Umbilical cord (tissue), 1 donor: ENCODE measurements at regions not wholly inside any gene's neighbourhood (a gene's known extent, or its start where the extent isn't known, plus 50 kb on each side); places are given as distances from the start of the nearest gene placed in this dataset.

Experiments used
- DNase-seq: peaks from one replicate; pipeline ENCODE4 v3.0.0-alpha.2; 2015; ENCODE audit warnings: low spot score

- no peak for DNase-seq
Observed at GRCh38 chr10:131363416-131363815, 51.9 kb upstream of the TCERG1L start.

DNA sequence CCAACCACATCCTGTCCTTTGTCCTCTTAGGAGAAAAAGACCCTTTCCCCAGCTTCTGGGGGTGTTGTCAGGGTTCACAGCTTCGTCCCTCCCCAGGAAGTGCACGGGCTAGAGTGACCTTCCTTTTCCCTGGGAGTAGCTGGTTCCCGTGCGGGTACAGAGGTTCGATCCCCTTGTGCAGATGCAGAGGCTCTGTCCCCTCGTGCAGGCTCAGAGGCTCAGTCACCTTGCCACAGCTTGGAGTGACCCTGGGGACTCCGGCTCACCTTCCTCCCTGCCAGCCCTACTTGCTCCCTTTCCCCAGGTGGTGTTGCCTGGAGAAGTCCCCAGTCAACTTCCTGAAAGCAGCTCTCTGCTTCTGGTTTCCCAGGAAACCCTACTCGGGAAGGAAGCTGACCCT is 60.0 kb upstream of the TCERG1L start:
- no peak for DNase-seq

- no peak for DNase-seq
Observed at GRCh38 chr10:131381576-131381975, 70.1 kb upstream of the TCERG1L start.

GRCh38 chr10:131385161-131385872 is 73.8 kb upstream of the TCERG1L start:
- peak; percentile 12 for DNase-seq

GRCh38 chr10:131387018-131387529 is 75.6 kb upstream of the TCERG1L start:
- no peak for DNase-seq

DNA sequence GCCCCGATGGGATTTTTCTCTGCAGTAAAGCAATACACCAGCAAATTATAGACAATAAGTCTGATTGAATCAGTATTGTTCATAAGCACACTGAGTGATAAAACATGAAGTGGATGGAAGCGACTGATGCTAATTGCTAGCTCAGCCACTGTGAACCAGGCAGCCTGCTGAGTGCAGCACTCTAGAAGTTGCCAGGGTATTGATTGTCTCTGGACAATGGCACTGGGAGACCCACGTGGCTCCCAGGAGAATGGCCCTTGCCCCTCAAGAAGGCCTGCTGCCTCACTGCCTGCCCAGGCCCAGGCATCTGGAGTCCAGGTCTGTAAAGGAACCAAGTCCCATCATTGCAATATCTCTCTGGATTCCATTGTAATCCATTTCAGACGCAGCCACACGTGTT is 80.4 kb upstream of the TCERG1L start:
- DNase-seq = no peak

GRCh38 chr10:131396121-131397050 is 84.9 kb upstream of the TCERG1L start:
- DNase-seq = peak; percentile 46

DNA sequence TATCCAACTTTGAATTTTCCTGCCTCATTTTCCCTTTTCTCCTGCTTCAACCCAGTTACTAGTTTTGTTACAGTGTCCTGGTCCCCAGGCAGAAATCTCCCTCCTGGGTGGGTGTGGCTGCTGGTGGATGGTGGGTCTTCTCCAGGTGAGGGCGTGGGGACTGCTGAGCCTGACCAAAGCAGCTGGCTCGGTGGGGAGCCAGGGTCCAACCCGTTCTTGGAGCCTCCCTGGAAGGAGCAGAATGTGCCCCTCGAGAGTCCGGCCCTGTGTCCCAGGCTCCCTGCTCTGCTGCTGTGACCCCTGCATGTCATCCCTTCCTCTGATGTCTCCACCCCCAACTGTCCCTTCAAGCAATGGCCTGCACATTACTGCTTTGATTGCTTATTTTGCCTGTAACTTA is 86.6 kb upstream of the TCERG1L start:
- no peak for DNase-seq

- peak; percentile 38 for DNase-seq
Observed at GRCh38 chr10:131399981-131400380, 88.5 kb upstream of the TCERG1L start.

GRCh38 chr10:131400513-131400912 is 89.0 kb upstream of the TCERG1L start:
- DNase-seq = no peak

- DNase-seq = no peak
Observed at GRCh38 chr10:131402771-131403650, 91.5 kb upstream of the TCERG1L start.

DNA sequence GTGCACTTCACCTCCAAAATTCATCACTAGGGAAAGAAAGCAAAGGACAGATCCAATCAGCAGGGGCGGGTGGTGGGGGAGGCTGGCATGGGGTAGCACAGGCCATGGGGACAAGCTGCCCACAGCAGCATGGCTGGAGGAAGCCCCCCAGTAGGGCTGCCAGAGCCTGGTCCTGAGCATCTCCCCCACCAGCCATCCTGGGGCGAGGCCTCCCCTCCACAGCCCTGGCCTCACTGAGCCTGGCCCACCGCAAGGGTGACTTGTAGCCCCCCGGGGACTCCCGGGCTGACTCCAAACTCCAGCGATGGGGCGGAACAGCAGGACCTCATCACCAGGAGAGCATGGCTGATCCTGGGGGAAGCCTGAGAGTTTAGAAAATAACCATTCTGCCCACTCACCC is 92.4 kb upstream of the TCERG1L start:
- DNase-seq = no peak

- DNase-seq = no peak
Observed at GRCh38 chr10:131404886-131405285, 93.4 kb upstream of the TCERG1L start.

GRCh38 chr10:131406676-131407392 is 95.3 kb upstream of the TCERG1L start:
- DNase-seq = no peak

- no peak for DNase-seq
Observed at GRCh38 chr10:131418681-131419080, 107.2 kb upstream of the TCERG1L start.

GRCh38 chr10:131419797-131420196 is 108.3 kb upstream of the TCERG1L start:
- DNase-seq = no peak

DNA sequence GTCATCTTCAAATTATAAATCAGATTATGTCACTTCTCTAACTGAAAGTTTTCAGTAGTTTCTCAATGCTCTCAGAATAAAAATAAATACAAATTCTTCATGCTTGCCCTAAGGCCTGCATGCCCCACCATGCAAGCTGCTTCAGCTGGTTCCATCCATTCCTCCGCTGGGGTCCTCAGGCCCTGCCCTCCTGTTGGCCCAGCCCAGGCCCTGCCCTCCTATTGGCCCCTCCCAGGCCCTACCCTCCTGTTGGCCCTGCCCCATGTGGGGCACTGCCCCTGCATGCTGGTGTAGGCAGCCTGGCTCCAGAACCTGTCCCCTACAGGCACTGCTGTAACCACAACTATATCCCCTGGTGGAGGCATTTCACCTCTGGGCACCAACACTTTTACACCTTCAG is 109.3 kb upstream of the TCERG1L start:
- no peak for DNase-seq

GRCh38 chr10:131421381-131421780 is 109.9 kb upstream of the TCERG1L start:
- no peak for DNase-seq

DNA sequence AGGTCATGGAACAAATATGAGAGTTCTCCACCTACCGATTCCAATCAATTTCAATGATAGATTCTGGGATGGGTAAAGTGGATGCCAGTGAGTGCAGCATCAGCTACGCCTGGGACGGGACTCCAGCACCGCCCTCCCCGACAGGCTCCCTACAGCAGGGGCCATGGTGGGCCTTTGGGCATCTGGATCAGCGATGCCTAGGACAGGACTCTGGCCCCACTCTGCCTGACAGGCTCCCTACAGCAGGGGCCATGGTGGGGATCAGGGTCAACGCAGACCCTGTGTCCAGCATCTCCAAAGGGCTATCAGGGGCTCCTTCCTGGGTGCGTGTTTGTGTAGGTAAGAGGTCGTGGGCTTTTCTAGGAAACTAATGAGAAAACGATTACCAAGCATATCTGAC is 111.2 kb upstream of the TCERG1L start:
- DNase-seq = no peak

GRCh38 chr10:131424053-131424452 is 112.5 kb upstream of the TCERG1L start:
- DNase-seq = no peak
